Thymus (tissue), 11 donors: ENCODE measurements at regions not wholly inside any gene's neighbourhood (a gene's known extent, or its start where the extent isn't known, plus 50 kb on each side); places are given as distances from the start of the nearest gene placed in this dataset.

Experiments
- DNase-seq, 9 donors: peaks; one replicate each; pipeline ENCODE4 v3.0.0-alpha.2; 2013; ENCODE audit warnings: low spot score in 9 of 9, low read depth in 6 of 9, missing footprints in 1 of 9
- H3K27ac ChIP-seq, 2 donors: one replicate each; pipeline ENCODE4 v1.5.1; 2013; ENCODE audit warnings: control low read depth in 1 of 2, low read depth in 1 of 2, low read length in 1 of 2, mild to moderate bottlenecking in 1 of 2, moderate library complexity in 1 of 2
- H3K27me3 ChIP-seq, 2 donors: one replicate each; pipeline ENCODE4 v1.5.1; 2013; ENCODE audit warnings: low read length in 1 of 2; ENCODE audit not compliant: control insufficient read depth in 2 of 2, insufficient read depth in 1 of 2
- H3K36me3 ChIP-seq, 2 donors: one replicate each; pipeline ENCODE4 v1.5.1; 2013; ENCODE audit warnings: low read length in 1 of 2, mild to moderate bottlenecking in 1 of 2, moderate library complexity in 1 of 2; ENCODE audit not compliant: control insufficient read depth in 2 of 2, insufficient read depth in 2 of 2
- H3K4me1 ChIP-seq, 2 donors: one replicate each; pipeline ENCODE4 v1.5.1; 2013; ENCODE audit warnings: low read length in 2 of 2; ENCODE audit not compliant: control insufficient read depth in 2 of 2, insufficient read depth in 2 of 2
- H3K4me3 ChIP-seq, 2 donors: one replicate each; pipeline ENCODE4 v1.5.1; 2013; ENCODE audit warnings: low read length in 2 of 2, control low read depth in 1 of 2, mild to moderate bottlenecking in 1 of 2
- H3K9me3 ChIP-seq, 2 donors: one replicate each; pipeline ENCODE4 v1.5.1; 2013; ENCODE audit warnings: low read length in 1 of 2, mild to moderate bottlenecking in 1 of 2; ENCODE audit not compliant: control insufficient read depth in 2 of 2, insufficient read depth in 1 of 2
- WGBS: extraction: QIAGEN DNeasy Blood & Tissue Kit; methylation state at CpG from one replicate; pipeline ENCODE4 v1.1.7; 2013; 5-methylcytosine and 5-hydroxymethylcytosine counted together
- donor health status: healthy.

DNA sequence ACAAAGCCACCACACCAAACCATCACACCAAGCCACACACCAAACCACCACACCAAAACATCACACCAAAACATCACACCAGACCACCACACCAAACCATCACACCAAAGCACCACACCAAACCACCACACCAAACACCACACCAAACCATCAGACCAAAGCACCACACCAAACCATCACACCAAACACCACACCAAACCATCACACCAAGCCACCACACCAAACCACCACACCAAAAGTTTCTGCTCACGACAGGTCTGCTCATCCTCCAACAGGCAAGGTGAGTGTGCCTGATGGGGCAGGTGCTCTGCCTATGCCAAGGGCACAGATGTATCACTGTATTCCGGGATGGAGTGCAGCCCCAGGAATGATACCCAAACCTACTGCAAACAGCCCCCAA, 87.9 kb upstream of the FSTL4 start:
- Histone ChIP-seq H3K36me3 (no peaks in the 10 kb centered on the region), H3K4me3 (no peak overlapping the region), H3K27me3 (no peaks in the 10 kb centered on the region), H3K27ac (no peak overlapping the region), H3K9me3 (no peaks in the 10 kb centered on the region), H3K4me1 (peaks cover 1 to 3% of the 10 kb centered on the region in 2 donors)
- no peak for DNase-seq
- WGBS, result 47% methylated on average over 2 of the region's 2 CpGs

GRCh38 chr5:133698646-133699526, 86.5 kb upstream of the FSTL4 start:
- no peaks in the 10 kb centered on the region for H3K27me3 ChIP-seq
- 95% methylated on average over 10 of the region's 10 CpGs for WGBS
- H3K4me1 ChIP-seq, result peaks cover 13 to 15% of the 10 kb centered on the region in 2 donors
- H3K4me3 ChIP-seq, result no peak overlapping the region
- H3K9me3 ChIP-seq, result no peaks in the 10 kb centered on the region
- no peak overlapping the region for H3K27ac ChIP-seq
- no peaks in the 10 kb centered on the region for H3K36me3 ChIP-seq
- DNase-seq, result no peak

DNA sequence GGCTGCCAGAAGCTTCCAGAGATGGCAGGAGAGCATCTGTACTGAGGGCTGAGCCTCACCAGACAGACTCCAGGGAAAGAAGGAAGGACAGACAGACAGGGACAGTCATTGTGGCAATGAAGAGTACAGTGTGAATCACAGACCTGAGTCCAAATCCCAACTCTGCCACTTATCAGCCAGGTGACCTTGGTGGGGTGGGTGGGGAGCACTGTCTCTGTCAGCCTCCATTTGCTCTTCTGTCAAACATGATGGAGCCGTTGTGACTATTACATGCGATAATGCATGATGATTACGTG, 85.9 kb upstream of the FSTL4 start:
- Histone ChIP-seq H3K27me3 (no peaks in the 10 kb centered on the region), H3K36me3 (no peaks in the 10 kb centered on the region), H3K9me3 (no peaks in the 10 kb centered on the region), H3K27ac (no peak overlapping the region), H3K4me3 (no peak overlapping the region), H3K4me1 (peaks cover 14 to 15% of the 10 kb centered on the region in 2 donors)
- 96% methylated on average over 3 of the region's 3 CpGs for WGBS
- no peak for DNase-seq

- H3K27me3 ChIP-seq, result peaks cover 0 to 1% of the 10 kb centered on the region in 2 donors
- peaks cover 14 to 15% of the 10 kb centered on the region in 2 donors for H3K4me1 ChIP-seq
- H3K4me3 ChIP-seq, result no peak overlapping the region
- no peaks in the 10 kb centered on the region for H3K36me3 ChIP-seq
- WGBS, result 55% methylated on average over 8 of the region's 8 CpGs
- H3K9me3 ChIP-seq, result no peaks in the 10 kb centered on the region
- no peak for DNase-seq
- H3K27ac ChIP-seq, result no peak overlapping the region
Observed at GRCh38 chr5:133697536-133698258, 85.4 kb upstream of the FSTL4 start.

- H3K27me3 ChIP-seq, result peaks cover 0 to 9% of the 10 kb centered on the region in 2 donors
- DNase-seq, result no peak
- WGBS, result 95% methylated on average over 10 of the region's 10 CpGs
- H3K4me1 ChIP-seq, result peaks cover 14 to 15% of the 10 kb centered on the region in 2 donors
- H3K4me3 ChIP-seq, result no peak overlapping the region
- no peak overlapping the region for H3K27ac ChIP-seq
- no peaks in the 10 kb centered on the region for H3K36me3 ChIP-seq
- no peaks in the 10 kb centered on the region for H3K9me3 ChIP-seq
Observed at GRCh38 chr5:133696782-133697507, 84.6 kb upstream of the FSTL4 start.

- H3K36me3 ChIP-seq, result no peaks in the 10 kb centered on the region
- peaks cover 0 to 13% of the 10 kb centered on the region in 2 donors for H3K27me3 ChIP-seq
- 95% methylated on average over 10 of the region's 10 CpGs for WGBS
- H3K4me3 ChIP-seq, result no peak overlapping the region
- peaks cover 14 to 15% of the 10 kb centered on the region in 2 donors for H3K4me1 ChIP-seq
- H3K27ac ChIP-seq, result no peak overlapping the region
- no peaks in the 10 kb centered on the region for H3K9me3 ChIP-seq
- no peak for DNase-seq
Observed at GRCh38 chr5:133696006-133696584, 83.8 kb upstream of the FSTL4 start.

DNA sequence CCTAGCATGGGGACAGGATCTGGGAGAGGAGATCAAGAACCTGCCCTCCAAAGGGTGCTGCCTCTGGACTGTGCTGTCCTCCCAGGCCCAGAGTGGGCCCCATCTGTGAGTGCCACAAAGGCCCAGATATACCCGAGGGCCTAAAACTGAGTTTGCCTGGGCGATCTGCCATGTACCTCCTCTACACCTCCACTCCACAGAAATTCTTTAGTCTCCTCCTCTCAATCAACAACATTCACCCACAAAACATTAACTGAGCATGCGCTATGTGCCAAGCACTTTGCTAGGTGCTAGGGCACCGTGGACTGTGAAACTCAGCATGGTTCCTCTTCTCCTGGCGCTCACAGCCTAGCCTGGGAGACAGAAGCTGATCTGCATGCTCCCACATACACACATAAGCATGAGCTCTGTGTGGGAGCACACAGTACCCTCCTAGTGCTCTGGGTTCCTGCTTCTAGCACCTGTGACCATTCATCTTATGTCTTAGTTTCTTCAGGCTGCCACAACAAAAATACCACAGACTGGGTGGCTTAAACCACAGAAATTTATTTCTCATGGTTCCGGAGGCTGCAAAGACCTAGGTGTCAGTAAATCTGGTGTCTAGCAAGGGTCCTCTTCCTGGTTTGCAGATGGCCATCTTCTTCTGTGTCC, 82.0 kb upstream of the FSTL4 start:
- 50% methylated on average over 6 of the region's 6 CpGs for WGBS
- no peaks in the 10 kb centered on the region for H3K36me3 ChIP-seq
- peaks cover 0 to 18% of the 10 kb centered on the region in 2 donors for H3K27me3 ChIP-seq
- peaks cover 14 to 15% of the 10 kb centered on the region in 2 donors for H3K4me1 ChIP-seq
- DNase-seq, result peak in 4 of 9 donors; percentile 5 to 49 (median 15)
- H3K27ac ChIP-seq, result no peak overlapping the region
- no peak overlapping the region for H3K4me3 ChIP-seq
- no peaks in the 10 kb centered on the region for H3K9me3 ChIP-seq

GRCh38 chr5:133691448-133691847, 79.1 kb upstream of the FSTL4 start:
- 76% methylated on average over 3 of the region's 3 CpGs for WGBS

More at GRCh38 chr5:133691448-133691847, 79.1 kb upstream of the FSTL4 start:
- Histone ChIP-seq H3K4me1 (peaks cover 14 to 15% of the 10 kb centered on the region in 2 donors), H3K9me3 (no peaks in the 10 kb centered on the region), H3K27ac (no peak overlapping the region), H3K27me3 (peaks cover 0 to 33% of the 10 kb centered on the region in 2 donors), H3K36me3 (no peaks in the 10 kb centered on the region), H3K4me3 (no peak overlapping the region)
- no peak for DNase-seq
